K562 (cell line): ENCODE measurements at regions not wholly inside any gene's neighbourhood (a gene's known extent, or its start where the extent isn't known, plus 50 kb on each side); places are given as distances from the start of the nearest gene placed in this dataset.

Experiments used
- ATAC-seq: fragments of 200-7000 bp; cut with Tn5 transposase; 3 replicates; pipeline ENCODE4 v1.9.1; 2020; ENCODE audit warnings: moderate library complexity
- BruUV-seq: library from RNA; stranded (reverse); fragments of 400-500 nt; replicated peaks from 2 replicates; lab custom pipeline; 2021; lab: Mats Ljungman, UMichigan
- CTCF ChIA-PET: fragments of 300-600 bp; formaldehyde crosslinking; extraction: SDS; loops from one replicate; lab custom pipeline; 2021; ENCODE audit warnings: low intra/inter-chr PET ratio; lab: Yijun Ruan, JAX
- POLR2A ChIA-PET: fragments of 300-600, 350-650 bp; sonication (Branson Sonifier 250); formaldehyde crosslinking; extraction: SDS; loops from one replicate; lab custom pipeline; 2021; ENCODE audit warnings: antibody characterized with exemption, inconsistent platforms; lab: Yijun Ruan, JAX
- DNase-seq, 4 experiments: peaks; one replicate each; pipeline versions ENCODE4 v3.0.0 to v3.0.0-alpha.2; 2011 to 2018; ENCODE audit warnings: low spot score in 3 of 4, mixed read lengths in 3 of 4; ENCODE audit errors: extremely low read depth in 1 of 4
- FAIRE-seq: peaks from 2 replicates; lab custom pipeline; 2011; peaks lifted over from hg19 to GRCh38; lab: Jason Lieb, UNC
- H2AFZ ChIP-seq: 2 replicates; pipeline ENCODE4 v1.6.0; 2011; ENCODE audit warnings: low read depth, low read length, control low read depth, inconsistent platforms
- H3K27ac ChIP-seq: fragments of 200-600 bp; 3 replicates; pipeline ENCODE4 v1.8.0; 2011; ENCODE audit warnings: low read depth, mild to moderate bottlenecking, control low read depth, inconsistent platforms, low read length, moderate library complexity, mixed read lengths; ENCODE audit errors: extremely low read depth
- H3K27me3 ChIP-seq, 2 experiments: fragments of 300-600 bp in 1 of 2; 2 replicates in 1 of 2; 3 replicates in 1 of 2; pipeline versions ENCODE4 v1.6.0 to v1.8.0; 2011; ENCODE audit warnings: inconsistent platforms in 2 of 2, low read length in 2 of 2, mild to moderate bottlenecking in 1 of 2, mixed read lengths in 1 of 2, moderate library complexity in 1 of 2; ENCODE audit not compliant: control insufficient read depth in 2 of 2, insufficient read depth in 2 of 2
- H3K36me3 ChIP-seq: fragments of 300-600 bp; 3 replicates; pipeline ENCODE4 v1.8.0; 2011; ENCODE audit warnings: mild to moderate bottlenecking, low read length, inconsistent platforms; ENCODE audit not compliant: control insufficient read depth, insufficient read depth
- H3K4me1 ChIP-seq, 2 experiments: fragments of 200-600 bp in 1 of 2; replicated peaks in 1 of 2; 2 replicates in 1 of 2; 3 replicates in 1 of 2; pipeline versions ENCODE4 v1.5.1 to v1.8.0; 2011; ENCODE audit warnings: inconsistent platforms in 2 of 2, low read length in 2 of 2, mild to moderate bottlenecking in 1 of 2, mixed read lengths in 1 of 2, moderate library complexity in 1 of 2; ENCODE audit not compliant: control insufficient read depth in 2 of 2, insufficient read depth in 2 of 2
- H3K4me2 ChIP-seq: 2 replicates; pipeline ENCODE4 v1.6.1; 2011; ENCODE audit warnings: low read length, control low read depth, inconsistent platforms, mixed read lengths; ENCODE audit not compliant: insufficient read depth
- H3K4me3 ChIP-seq: fragments of 200-600 bp; sonication (generic), shearing (Covaris generic); 2 replicates; pipeline ENCODE4 v1.5.1; 2016; ENCODE audit warnings: control low read depth, inconsistent platforms
- H3K79me2 ChIP-seq: fragments of 200-600 bp; 3 replicates; pipeline ENCODE4 v1.8.0; 2011; ENCODE audit warnings: low read length, inconsistent platforms; ENCODE audit not compliant: control insufficient read depth, insufficient read depth
- H3K9ac ChIP-seq, 2 experiments: 2 replicates each; pipeline versions ENCODE4 v1.6.0 to v1.6.1; 2011; ENCODE audit warnings: low read depth in 2 of 2, low read length in 2 of 2, control low read depth in 1 of 2, inconsistent platforms in 1 of 2, mild to moderate bottlenecking in 1 of 2, mixed read lengths in 1 of 2; ENCODE audit not compliant: insufficient read depth in 1 of 2
- H3K9me1 ChIP-seq: one replicate; pipeline ENCODE4 v1.6.0; 2011; ENCODE audit warnings: inconsistent platforms, mild to moderate bottlenecking, low read length, moderate library complexity; ENCODE audit not compliant: control insufficient read depth, insufficient read depth
- H3K9me3 ChIP-seq: replicated peaks from 2 replicates; pipeline ENCODE4 v1.5.1; 2011; ENCODE audit warnings: low read depth, low read length, inconsistent platforms; ENCODE audit not compliant: control insufficient read depth, insufficient read depth
- H4K20me1 ChIP-seq: replicated peaks from 2 replicates; pipeline ENCODE4 v1.6.1; 2011; ENCODE audit warnings: low read length, inconsistent platforms, mixed read lengths; ENCODE audit not compliant: control insufficient read depth, insufficient read depth
- COPS2 ChIP-seq: fragments of 450-650 bp; conservative IDR thresholded peaks from 2 replicates; pipeline ENCODE4 v1.6.1; 2016; ENCODE audit warnings: mild to moderate bottlenecking, moderate library complexity
- HCFC1 ChIP-seq: IDR thresholded peaks from 2 replicates; pipeline ENCODE4 v1.6.1; 2012; ENCODE audit warnings: low read depth, low read length, improper control_type of control experiment
- KLF16 ChIP-seq: IDR thresholded peaks from 2 replicates; pipeline ENCODE4 v1.6.1; 2016; ENCODE audit warnings: antibody characterized with exemption
- RCOR1 ChIP-seq, 2 experiments: IDR thresholded peaks; 2 replicates each; pipeline ENCODE4 v1.6.1; 2012; ENCODE audit warnings: low read depth in 2 of 2, low read length in 2 of 2, borderline replicate concordance in 1 of 2, improper control_type of control experiment in 1 of 2
- RFX7 ChIP-seq: fragments of 250-450 bp; sonication (Bioruptor Pico); IDR thresholded peaks from 2 replicates; pipeline ENCODE4 v1.5.1; 2021; ENCODE audit warnings: mild to moderate bottlenecking
- SLC30A9 ChIP-seq: fragments of 250-450 bp; sonication (Bioruptor Pico); IDR thresholded peaks from 2 replicates; pipeline ENCODE4 v1.8.0; 2022; ENCODE audit warnings: mild to moderate bottlenecking, moderate library complexity
- SMARCC2 ChIP-seq: fragments of 450-650 bp; IDR thresholded peaks from 2 replicates; pipeline ENCODE4 v1.6.1; 2017; ENCODE audit warnings: antibody characterized with exemption, moderate library complexity, mild to moderate bottlenecking, low read depth
- WGBS: fragments of 100-300 bp; shearing (Covaris generic); methylation state at CpG from one replicate; pipeline ENCODE4 v1.1.6; 2016; ENCODE audit warnings: low coverage, mixed read lengths; ENCODE audit not compliant: insufficient coverage; ENCODE audit errors: missing lambda C conversion rate; 5-methylcytosine and 5-hydroxymethylcytosine counted together
- in situ Hi-C: fragments of 300-500 bp; cut with MboI; formaldehyde crosslinking; loops from 4 replicates; pipeline ENCODE4 v1.15.0; 2018; ENCODE audit warnings: inconsistent platforms, mixed read lengths
- intact Hi-C: fragments of 100-400 bp; cut with micrococcal nuclease; formaldehyde crosslinking; loops from 2 replicates; pipeline ENCODE4 v1.14.2; 2022
- TF ChIP-seq, protein P1 (sequence below): sonication (generic); formaldehyde crosslinking; IDR thresholded peaks from 2 replicates; pipeline ENCODE4 v1.8.0; 2022; ENCODE audit warnings: mild to moderate bottlenecking, missing genetic modification reagents
- TF ChIP-seq, protein P2 (sequence below): fragments of 450-650 bp; IDR thresholded peaks from 2 replicates; pipeline ENCODE4 v1.6.1; 2016; ENCODE audit warnings: mild to moderate bottlenecking

DNA sequence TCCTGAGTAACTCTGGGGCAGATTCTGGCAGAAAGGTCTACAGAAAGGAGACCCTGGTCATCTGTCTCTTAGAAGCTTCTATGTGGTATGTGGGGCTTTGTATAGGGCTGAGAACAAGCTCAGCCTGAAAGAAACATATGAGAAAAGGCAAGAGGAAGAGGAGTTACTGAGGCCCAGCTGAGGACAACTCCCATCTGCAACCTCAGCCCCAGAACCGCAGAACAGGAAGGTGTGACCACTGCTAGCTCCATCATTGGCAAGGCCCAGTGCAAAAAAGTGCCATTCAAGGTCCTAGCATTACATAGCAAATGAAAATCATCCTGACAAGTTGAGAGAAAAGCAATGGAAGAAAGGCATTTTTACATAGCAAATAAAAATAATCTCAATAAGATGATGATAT, 503.8 kb downstream of the NPHP4 start:
- WGBS: 0% methylated on average over 1 of the region's 1 CpG
- H3K36me3 ChIP-seq: no peaks in the 10 kb centered on the region
- no peak overlapping the region for H3K27ac ChIP-seq
- no peak overlapping the region for H3K4me2 ChIP-seq
- intact Hi-C loops (no loop called here), in situ Hi-C loops (no loop called here)
- no TSS peak for BruUV-seq
- no peak for FAIRE-seq
- POLR2A ChIA-PET: interaction anchor here (1.0 kb wide), 1 partner anchor 13 kb away, joined by 3 read pairs; no protein-coding TSS in a partner anchor
- no peaks in the 10 kb centered on the region for H3K4me1 ChIP-seq
- H3K4me3 ChIP-seq: no peak overlapping the region
- no peak for ATAC-seq
- DNase-seq: no peak
- no peak overlapping the region for H2AFZ ChIP-seq
- peaks cover 7% of the 10 kb centered on the region; the same call in 1 of the 2 replicates for H4K20me1 ChIP-seq
- CTCF ChIA-PET: no interaction called here
- H3K9me1 ChIP-seq: no peaks in the 10 kb centered on the region
- H3K9me3 ChIP-seq: no peaks in the 10 kb centered on the region
- peaks cover 6 to 23% of the 10 kb centered on the region in 2 experiments; a peak in 3 of 5 replicates for H3K27me3 ChIP-seq
- no peak for TF ChIP-seq RFX7 (CRISPR knock-in tag)
- TF ChIP-seq RCOR1 (IDR thresholded peaks at IDR 0.05; ENCODE audit: borderline replicate concordance in 1 of 2, low read depth in 2 of 2, low read length in 2 of 2): no peak
- no peak for TF ChIP-seq SLC30A9 (CRISPR knock-in tag)
- TF ChIP-seq, protein P1, sequence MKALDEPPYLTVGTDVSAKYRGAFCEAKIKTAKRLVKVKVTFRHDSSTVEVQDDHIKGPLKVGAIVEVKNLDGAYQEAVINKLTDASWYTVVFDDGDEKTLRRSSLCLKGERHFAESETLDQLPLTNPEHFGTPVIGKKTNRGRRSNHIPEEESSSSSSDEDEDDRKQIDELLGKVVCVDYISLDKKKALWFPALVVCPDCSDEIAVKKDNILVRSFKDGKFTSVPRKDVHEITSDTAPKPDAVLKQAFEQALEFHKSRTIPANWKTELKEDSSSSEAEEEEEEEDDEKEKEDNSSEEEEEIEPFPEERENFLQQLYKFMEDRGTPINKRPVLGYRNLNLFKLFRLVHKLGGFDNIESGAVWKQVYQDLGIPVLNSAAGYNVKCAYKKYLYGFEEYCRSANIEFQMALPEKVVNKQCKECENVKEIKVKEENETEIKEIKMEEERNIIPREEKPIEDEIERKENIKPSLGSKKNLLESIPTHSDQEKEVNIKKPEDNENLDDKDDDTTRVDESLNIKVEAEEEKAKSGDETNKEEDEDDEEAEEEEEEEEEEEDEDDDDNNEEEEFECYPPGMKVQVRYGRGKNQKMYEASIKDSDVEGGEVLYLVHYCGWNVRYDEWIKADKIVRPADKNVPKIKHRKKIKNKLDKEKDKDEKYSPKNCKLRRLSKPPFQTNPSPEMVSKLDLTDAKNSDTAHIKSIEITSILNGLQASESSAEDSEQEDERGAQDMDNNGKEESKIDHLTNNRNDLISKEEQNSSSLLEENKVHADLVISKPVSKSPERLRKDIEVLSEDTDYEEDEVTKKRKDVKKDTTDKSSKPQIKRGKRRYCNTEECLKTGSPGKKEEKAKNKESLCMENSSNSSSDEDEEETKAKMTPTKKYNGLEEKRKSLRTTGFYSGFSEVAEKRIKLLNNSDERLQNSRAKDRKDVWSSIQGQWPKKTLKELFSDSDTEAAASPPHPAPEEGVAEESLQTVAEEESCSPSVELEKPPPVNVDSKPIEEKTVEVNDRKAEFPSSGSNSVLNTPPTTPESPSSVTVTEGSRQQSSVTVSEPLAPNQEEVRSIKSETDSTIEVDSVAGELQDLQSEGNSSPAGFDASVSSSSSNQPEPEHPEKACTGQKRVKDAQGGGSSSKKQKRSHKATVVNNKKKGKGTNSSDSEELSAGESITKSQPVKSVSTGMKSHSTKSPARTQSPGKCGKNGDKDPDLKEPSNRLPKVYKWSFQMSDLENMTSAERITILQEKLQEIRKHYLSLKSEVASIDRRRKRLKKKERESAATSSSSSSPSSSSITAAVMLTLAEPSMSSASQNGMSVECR: no peak
- no peak for TF ChIP-seq KLF16
- TF ChIP-seq, protein P2, sequence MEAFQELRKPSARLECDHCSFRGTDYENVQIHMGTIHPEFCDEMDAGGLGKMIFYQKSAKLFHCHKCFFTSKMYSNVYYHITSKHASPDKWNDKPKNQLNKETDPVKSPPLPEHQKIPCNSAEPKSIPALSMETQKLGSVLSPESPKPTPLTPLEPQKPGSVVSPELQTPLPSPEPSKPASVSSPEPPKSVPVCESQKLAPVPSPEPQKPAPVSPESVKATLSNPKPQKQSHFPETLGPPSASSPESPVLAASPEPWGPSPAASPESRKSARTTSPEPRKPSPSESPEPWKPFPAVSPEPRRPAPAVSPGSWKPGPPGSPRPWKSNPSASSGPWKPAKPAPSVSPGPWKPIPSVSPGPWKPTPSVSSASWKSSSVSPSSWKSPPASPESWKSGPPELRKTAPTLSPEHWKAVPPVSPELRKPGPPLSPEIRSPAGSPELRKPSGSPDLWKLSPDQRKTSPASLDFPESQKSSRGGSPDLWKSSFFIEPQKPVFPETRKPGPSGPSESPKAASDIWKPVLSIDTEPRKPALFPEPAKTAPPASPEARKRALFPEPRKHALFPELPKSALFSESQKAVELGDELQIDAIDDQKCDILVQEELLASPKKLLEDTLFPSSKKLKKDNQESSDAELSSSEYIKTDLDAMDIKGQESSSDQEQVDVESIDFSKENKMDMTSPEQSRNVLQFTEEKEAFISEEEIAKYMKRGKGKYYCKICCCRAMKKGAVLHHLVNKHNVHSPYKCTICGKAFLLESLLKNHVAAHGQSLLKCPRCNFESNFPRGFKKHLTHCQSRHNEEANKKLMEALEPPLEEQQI: no peak
- TF ChIP-seq HCFC1: no peak
- no peak for TF ChIP-seq COPS2
- no peak for TF ChIP-seq SMARCC2
- no peaks in the 10 kb centered on the region for H3K79me2 ChIP-seq
- H3K9ac ChIP-seq: no peak overlapping the region
